Breast epithelium (tissue), 4 donors: ENCODE measurements at regions not wholly inside any gene's neighbourhood (a gene's known extent, or its start where the extent isn't known, plus 50 kb on each side); places are given as distances from the start of the nearest gene placed in this dataset.

Experiments used
- DNase-seq, 2 donors: peaks; one replicate each; pipeline ENCODE4 v3.0.0-alpha.2; 2019; ENCODE audit warnings: low spot score in 2 of 2
- H3K27ac ChIP-seq, 2 donors: fragments of 200-600 bp; sonication (generic) in 1 of 2; one replicate each; pipeline ENCODE4 v1.5.1; 2016 to 2019; ENCODE audit warnings: mild to moderate bottlenecking in 1 of 2
- H3K27me3 ChIP-seq, 2 donors: fragments of 200-600 bp; sonication (generic) in 1 of 2; one replicate each; pipeline versions ENCODE4 v1.5.1 to v1.6.0; 2017 to 2019; ENCODE audit warnings: control low read depth in 1 of 2, mild to moderate bottlenecking in 1 of 2
- H3K36me3 ChIP-seq: fragments of 200-600 bp; one replicate; pipeline ENCODE4 v1.5.1; 2019
- H3K4me1 ChIP-seq, 2 donors: fragments of 200-600 bp; sonication (generic); one replicate each; pipeline ENCODE4 v1.5.1; 2016 to 2019; ENCODE audit warnings: control low read depth in 1 of 2
- H3K4me3 ChIP-seq, 3 donors: fragments of 200-600 bp; sonication (generic); 1 replicate in 2 of 3; 2 replicates in 1 of 3; pipeline ENCODE4 v1.5.1; 2016 to 2019; ENCODE audit warnings: mild to moderate bottlenecking in 3 of 3, moderate library complexity in 2 of 3
- H3K9me3 ChIP-seq, 2 donors: fragments of 200-600 bp; sonication (generic) in 1 of 2; one replicate each; pipeline ENCODE4 v1.5.1; 2016 to 2019; ENCODE audit warnings: control low read depth in 1 of 2
- POLR2A ChIP-seq: fragments of 450-650 bp; IDR thresholded peaks from one replicate; pipeline ENCODE4 v1.6.1; 2016; ENCODE audit warnings: antibody characterized with exemption, mild to moderate bottlenecking, moderate library complexity
- POLR2AphosphoS5 ChIP-seq, 3 donors: sonication (generic); formaldehyde crosslinking; IDR thresholded peaks; one replicate each; pipeline ENCODE4 v1.6.1; 2017; ENCODE audit warnings: antibody characterized with exemption in 3 of 3
- intact Hi-C: fragments of 100-400 bp; cut with DNase I; formaldehyde crosslinking; loops from one replicate; pipeline ENCODE4 v1.15.1; 2023; ENCODE audit warnings: low total_unique reads
- TF ChIP-seq, protein P1 (sequence below), 3 donors: fragments of 450-650 bp; IDR thresholded peaks; one replicate each; pipeline ENCODE4 v1.5.1; 2016 to 2017; ENCODE audit warnings: antibody characterized with exemption in 3 of 3, mild to moderate bottlenecking in 3 of 3, moderate library complexity in 3 of 3

DNA sequence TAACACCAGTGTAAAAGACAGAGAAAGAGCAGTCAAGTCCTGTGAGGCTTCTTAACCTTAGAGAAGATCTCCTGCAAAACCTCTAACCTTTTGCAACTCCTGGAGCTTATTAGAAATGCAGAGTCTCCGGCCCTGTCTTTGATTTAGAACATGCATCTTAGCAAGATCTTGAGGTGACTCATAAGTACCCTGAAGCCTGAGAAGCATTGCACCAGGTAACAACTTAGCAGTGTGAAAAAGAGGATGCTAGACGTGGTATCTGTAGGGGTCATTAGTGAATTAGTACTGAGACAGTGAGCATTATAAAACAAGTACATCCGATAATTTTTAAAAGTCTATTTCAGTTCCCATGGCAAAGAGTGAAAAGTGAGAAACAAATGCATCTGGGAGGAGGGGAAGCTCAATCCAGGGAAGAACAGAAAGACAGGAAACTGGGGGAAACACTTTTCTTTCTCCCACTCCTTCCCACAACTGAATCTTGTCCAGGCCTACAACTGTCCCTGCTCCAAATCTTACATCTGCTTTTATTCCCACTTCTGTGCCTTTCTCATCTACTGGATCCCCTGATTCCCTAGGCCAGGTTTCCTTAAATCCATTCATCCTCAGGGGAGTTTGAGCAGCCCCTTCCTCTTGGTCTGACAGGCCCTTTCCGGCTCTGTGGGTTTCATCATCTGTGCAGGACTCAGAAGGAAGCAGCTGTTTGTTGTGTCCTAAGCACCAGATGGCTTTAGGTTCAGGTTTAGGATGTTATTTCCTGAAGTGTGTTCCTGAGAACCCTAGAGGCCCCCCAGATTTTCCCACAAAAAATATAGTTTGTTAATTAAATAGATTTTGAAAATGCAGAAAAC, 128.1 kb upstream of the IL12A start:
- DNase-seq: no peak
- Histone ChIP-seq H3K4me3 (no peak overlapping the region), H3K9me3 (no peaks in the 10 kb centered on the region), H3K27ac (peak overlapping the region in 1 of 2 donors; percentile 44), H3K4me1 (no peaks in the 10 kb centered on the region), H3K36me3 (no peaks in the 10 kb centered on the region), H3K27me3 (no peaks in the 10 kb centered on the region)
- intact Hi-C loops: no loop called here
- TF ChIP-seq POLR2AphosphoS5 (IDR thresholded peaks at IDR 0.05) (no peak), POLR2A (no peak)
- TF ChIP-seq, protein P1, sequence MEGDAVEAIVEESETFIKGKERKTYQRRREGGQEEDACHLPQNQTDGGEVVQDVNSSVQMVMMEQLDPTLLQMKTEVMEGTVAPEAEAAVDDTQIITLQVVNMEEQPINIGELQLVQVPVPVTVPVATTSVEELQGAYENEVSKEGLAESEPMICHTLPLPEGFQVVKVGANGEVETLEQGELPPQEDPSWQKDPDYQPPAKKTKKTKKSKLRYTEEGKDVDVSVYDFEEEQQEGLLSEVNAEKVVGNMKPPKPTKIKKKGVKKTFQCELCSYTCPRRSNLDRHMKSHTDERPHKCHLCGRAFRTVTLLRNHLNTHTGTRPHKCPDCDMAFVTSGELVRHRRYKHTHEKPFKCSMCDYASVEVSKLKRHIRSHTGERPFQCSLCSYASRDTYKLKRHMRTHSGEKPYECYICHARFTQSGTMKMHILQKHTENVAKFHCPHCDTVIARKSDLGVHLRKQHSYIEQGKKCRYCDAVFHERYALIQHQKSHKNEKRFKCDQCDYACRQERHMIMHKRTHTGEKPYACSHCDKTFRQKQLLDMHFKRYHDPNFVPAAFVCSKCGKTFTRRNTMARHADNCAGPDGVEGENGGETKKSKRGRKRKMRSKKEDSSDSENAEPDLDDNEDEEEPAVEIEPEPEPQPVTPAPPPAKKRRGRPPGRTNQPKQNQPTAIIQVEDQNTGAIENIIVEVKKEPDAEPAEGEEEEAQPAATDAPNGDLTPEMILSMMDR (IDR thresholded peaks at IDR 0.05): no peak

- H3K27ac ChIP-seq: peak overlapping the region in 1 of 2 donors; percentile 44
- DNase-seq: no peak
- H3K9me3 ChIP-seq: no peaks in the 10 kb centered on the region
- intact Hi-C loops: no loop called here
- H3K4me1 ChIP-seq: no peaks in the 10 kb centered on the region
- H3K4me3 ChIP-seq: no peak overlapping the region
- TF ChIP-seq POLR2AphosphoS5 (IDR thresholded peaks at IDR 0.05): no peak
- no peak for TF ChIP-seq POLR2A
- TF ChIP-seq, protein P1 (IDR thresholded peaks at IDR 0.05): no peak
- no peaks in the 10 kb centered on the region for H3K27me3 ChIP-seq
- no peaks in the 10 kb centered on the region for H3K36me3 ChIP-seq
Measured at GRCh38 chr3:159861369-159861987, 127.2 kb upstream of the IL12A start.

DNA sequence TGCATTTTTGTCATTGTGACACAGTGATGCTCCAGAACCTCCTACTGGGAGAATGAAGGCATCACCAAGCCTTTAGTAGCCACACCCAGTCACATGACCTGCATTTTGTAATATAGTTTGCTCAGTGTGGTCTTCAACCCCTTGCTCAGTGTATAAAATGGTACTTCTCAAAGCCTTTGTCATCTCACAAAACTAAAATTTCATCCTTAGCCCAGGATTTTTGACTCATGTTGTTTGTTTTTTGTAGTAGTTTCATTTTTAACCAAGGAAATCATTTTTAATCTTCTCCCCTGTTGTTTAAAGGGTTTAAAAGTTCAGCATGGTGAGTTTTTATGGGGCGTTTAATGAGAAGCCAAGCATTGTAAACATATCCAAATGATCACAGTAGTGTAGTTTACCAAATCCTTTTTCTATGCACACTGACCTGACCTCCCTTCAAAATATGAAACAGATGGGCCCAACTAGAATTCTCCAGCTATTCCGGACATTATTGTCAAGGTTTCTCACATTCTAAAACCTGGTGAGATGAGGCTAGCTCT, 123.5 kb upstream of the IL12A start:
- TF ChIP-seq, protein P1 (IDR thresholded peaks at IDR 0.05): no peak
- TF ChIP-seq POLR2AphosphoS5 (IDR thresholded peaks at IDR 0.05) (no peak), POLR2A (no peak)
- no peak for DNase-seq
- Histone ChIP-seq H3K27me3 (no peaks in the 10 kb centered on the region), H3K9me3 (no peaks in the 10 kb centered on the region), H3K36me3 (no peaks in the 10 kb centered on the region), H3K4me1 (no peaks in the 10 kb centered on the region), H3K4me3 (no peak overlapping the region), H3K27ac (peak overlapping the region; percentile 23 to 67)
- intact Hi-C loops: no loop called here

DNA sequence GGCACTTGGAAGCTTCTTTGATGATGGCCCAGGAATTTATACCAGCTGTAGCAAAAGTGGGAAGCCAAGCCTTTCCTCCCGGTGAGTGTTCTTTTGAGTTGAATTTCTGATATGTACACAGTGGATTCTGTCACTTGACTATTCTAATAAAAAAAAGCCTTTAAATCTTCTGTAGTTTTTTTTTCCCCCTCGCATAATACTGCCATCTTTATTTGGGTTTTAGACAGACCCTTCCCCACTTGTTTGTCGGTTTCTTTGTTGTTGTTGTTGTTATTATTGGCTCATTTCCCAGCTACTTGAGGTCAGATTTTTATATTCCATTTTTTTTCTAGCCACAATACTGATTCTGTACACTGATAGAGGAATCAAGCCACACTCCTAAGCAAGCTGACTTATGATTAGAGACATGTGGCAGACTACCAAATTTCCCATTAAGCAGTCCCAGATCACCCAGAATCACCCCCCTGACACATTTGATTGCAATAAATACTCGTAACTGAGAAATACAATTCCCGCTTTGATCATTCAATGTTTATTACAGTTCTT, 122.4 kb upstream of the IL12A start:
- Histone ChIP-seq H3K4me1 (no peaks in the 10 kb centered on the region), H3K27me3 (no peaks in the 10 kb centered on the region), H3K27ac (peak overlapping the region; percentile 23 to 67), H3K36me3 (no peaks in the 10 kb centered on the region), H3K9me3 (no peaks in the 10 kb centered on the region), H3K4me3 (no peak overlapping the region)
- TF ChIP-seq, protein P1 (IDR thresholded peaks at IDR 0.05): no peak
- no peak for TF ChIP-seq POLR2A
- no peak for TF ChIP-seq POLR2AphosphoS5 (IDR thresholded peaks at IDR 0.05)
- no peak for DNase-seq
- intact Hi-C loops: no loop called here

DNA sequence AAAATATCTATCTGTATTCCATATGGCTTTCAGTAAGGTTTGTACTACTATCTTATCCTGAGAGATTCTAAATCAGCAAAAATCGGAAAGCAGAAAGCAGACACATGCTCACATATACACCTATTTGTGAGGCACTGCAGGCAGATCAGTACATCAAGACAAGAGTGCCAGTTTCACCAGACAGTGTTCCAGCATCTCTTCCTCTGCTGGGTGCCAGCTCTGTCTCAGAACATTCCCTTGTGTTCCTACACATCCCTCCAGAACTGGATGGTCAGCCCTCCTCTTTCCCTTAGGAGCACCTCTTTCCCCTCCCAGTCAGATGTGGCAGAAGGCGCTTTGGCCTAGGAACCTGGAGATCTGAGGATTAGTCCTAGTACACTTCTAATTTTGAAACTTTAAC, 121.3 kb upstream of the IL12A start:
- H3K27me3 ChIP-seq: no peaks in the 10 kb centered on the region
- H3K9me3 ChIP-seq: no peaks in the 10 kb centered on the region
- H3K4me1 ChIP-seq: no peaks in the 10 kb centered on the region
- no peak for DNase-seq
- no peak overlapping the region for H3K27ac ChIP-seq
- intact Hi-C loops: no loop called here
- TF ChIP-seq POLR2A (no peak), POLR2AphosphoS5 (IDR thresholded peaks at IDR 0.05) (no peak)
- TF ChIP-seq, protein P1 (IDR thresholded peaks at IDR 0.05): no peak
- H3K36me3 ChIP-seq: no peaks in the 10 kb centered on the region
- no peak overlapping the region for H3K4me3 ChIP-seq
